ENCODE measurements at regions not wholly inside any gene's neighbourhood (a gene's known extent, or its start where the extent isn't known, plus 50 kb on each side); places are given as distances from the start of the nearest gene placed in this dataset.

- ATAC-seq, result no peak
- no peaks in the 10 kb centered on the region for H3K36me3 ChIP-seq
Measured at GRCh38 chrX:43096830-43097229, 318.9 kb upstream of the PPP1R2C start.

GRCh38 chrX:43106009-43106408 is 328.0 kb upstream of the PPP1R2C start:
- in situ Hi-C loops (cut with MboI; ENCODE audit: low sequenced_read_pairs in 4 of 4), result no loop called here
- no peaks in the 10 kb centered on the region for H3K36me3 ChIP-seq
- no peak overlapping the region for H3K4me3 ChIP-seq
- ATAC-seq, result no peak
- no peak for DNase-seq
- H3K9me3 ChIP-seq, result no peaks in the 10 kb centered on the region
- intact Hi-C loops (cut with DNase I; ENCODE audit: low total_unique reads), result no loop called here
- no peaks in the 10 kb centered on the region for H3K4me1 ChIP-seq
- TF ChIP-seq CTCF (IDR thresholded peaks at IDR 0.05 in 4 of 5, conservative IDR thresholded peaks at IDR 0.05 in 1 of 5), result no peak
- no peak for TF ChIP-seq POLR2A (IDR thresholded peaks at IDR 0.05)
- no peaks in the 10 kb centered on the region for H3K27me3 ChIP-seq
- H3K27ac ChIP-seq, result no peak overlapping the region

More at GRCh38 chrX:43096830-43097229, 318.9 kb upstream of the PPP1R2C start:
- in situ Hi-C loops (cut with MboI; ENCODE audit: low sequenced_read_pairs in 4 of 4), result no loop called here
- intact Hi-C loops (cut with DNase I; ENCODE audit: low total_unique reads), result no loop called here
- no peaks in the 10 kb centered on the region for H3K27me3 ChIP-seq
- H3K27ac ChIP-seq, result no peak overlapping the region
- H3K9me3 ChIP-seq, result no peaks in the 10 kb centered on the region
- H3K4me1 ChIP-seq, result no peaks in the 10 kb centered on the region
- no peak overlapping the region for H3K4me3 ChIP-seq
- DNase-seq, result no peak
- TF ChIP-seq CTCF (IDR thresholded peaks at IDR 0.05 in 4 of 5, conservative IDR thresholded peaks at IDR 0.05 in 1 of 5), result no peak
- no peak for TF ChIP-seq POLR2A (IDR thresholded peaks at IDR 0.05)

GRCh38 chrX:43108828-43109227 is 330.9 kb upstream of the PPP1R2C start:
- no peak for TF ChIP-seq POLR2A (IDR thresholded peaks at IDR 0.05)
- TF ChIP-seq CTCF (IDR thresholded peaks at IDR 0.05 in 4 of 5, conservative IDR thresholded peaks at IDR 0.05 in 1 of 5), result no peak
- Histone ChIP-seq H3K4me3 (no peak overlapping the region), H3K27me3 (no peaks in the 10 kb centered on the region), H3K4me1 (no peaks in the 10 kb centered on the region), H3K27ac (no peak overlapping the region), H3K36me3 (no peaks in the 10 kb centered on the region), H3K9me3 (no peaks in the 10 kb centered on the region)
- in situ Hi-C loops (cut with MboI; ENCODE audit: low sequenced_read_pairs in 4 of 4), result no loop called here
- intact Hi-C loops (cut with DNase I; ENCODE audit: low total_unique reads), result no loop called here
- no peak for ATAC-seq
- DNase-seq, result no peak

- in situ Hi-C loops (cut with MboI; ENCODE audit: low sequenced_read_pairs in 4 of 4) (no loop called here), intact Hi-C loops (cut with DNase I; ENCODE audit: low total_unique reads) (no loop called here)
Measured at GRCh38 chrX:43121637-43122036, 343.7 kb upstream of the PPP1R2C start.

GRCh38 chrX:43139645-43140044 is 361.7 kb upstream of the PPP1R2C start:
- in situ Hi-C loops (cut with MboI; ENCODE audit: low sequenced_read_pairs in 4 of 4), result no loop called here
- H3K27ac ChIP-seq, result no peak overlapping the region
- no peak overlapping the region for H3K4me3 ChIP-seq
- DNase-seq (no peak), ATAC-seq (no peak)
- intact Hi-C loops (cut with DNase I; ENCODE audit: low total_unique reads), result no loop called here
- H3K9me3 ChIP-seq, result no peaks in the 10 kb centered on the region
- H3K36me3 ChIP-seq, result no peaks in the 10 kb centered on the region
- peaks cover 0 to under 1% (median 0%) of the 10 kb centered on the region in 3 donors for H3K27me3 ChIP-seq
- no peak for TF ChIP-seq POLR2A (IDR thresholded peaks at IDR 0.05)
- TF ChIP-seq CTCF (IDR thresholded peaks at IDR 0.05 in 4 of 5, conservative IDR thresholded peaks at IDR 0.05 in 1 of 5), result no peak
- no peaks in the 10 kb centered on the region for H3K4me1 ChIP-seq

More at GRCh38 chrX:43121637-43122036, 343.7 kb upstream of the PPP1R2C start:
- no peaks in the 10 kb centered on the region for H3K36me3 ChIP-seq
- H3K27me3 ChIP-seq, result no peaks in the 10 kb centered on the region
- H3K27ac ChIP-seq, result no peak overlapping the region
- TF ChIP-seq POLR2A (IDR thresholded peaks at IDR 0.05), result no peak
- H3K4me3 ChIP-seq, result no peak overlapping the region
- ATAC-seq, result no peak
- DNase-seq, result no peak
- H3K4me1 ChIP-seq, result no peaks in the 10 kb centered on the region
- H3K9me3 ChIP-seq, result no peaks in the 10 kb centered on the region
